Right lobe of liver (tissue), 6 donors: ENCODE measurements at regions not wholly inside any gene's neighbourhood (a gene's known extent, or its start where the extent isn't known, plus 50 kb on each side); places are given as distances from the start of the nearest gene placed in this dataset.

Experiments
- ATAC-seq, 4 donors: fragments of 200-7000 bp; cut with Tn5 transposase; one replicate each; pipeline ENCODE4 v1.9.1; 2020; ENCODE audit warnings: mild to moderate bottlenecking in 4 of 4, moderate library complexity in 4 of 4
- DNase-seq, 3 donors: peaks; one replicate each; pipeline ENCODE4 v3.0.0-alpha.2; 2020
- H3K27ac ChIP-seq, 3 donors: fragments of 200-600 bp; one replicate each; pipeline ENCODE4 v1.8.0; 2022
- H3K27me3 ChIP-seq, 2 donors: fragments of 200-600 bp; one replicate each; pipeline ENCODE4 v1.8.0; 2022
- H3K36me3 ChIP-seq, 4 donors: fragments of 200-600 bp; sonication (generic) in 1 of 4; one replicate each; pipeline versions ENCODE4 v1.5.1 to v1.8.0; 2017 to 2022; ENCODE audit warnings: control low read depth in 1 of 4
- H3K4me1 ChIP-seq, 4 donors: fragments of 200-600 bp; sonication (generic) in 1 of 4; one replicate each; pipeline versions ENCODE4 v1.5.1 to v1.8.0; 2017 to 2022; ENCODE audit warnings: control low read depth in 1 of 4
- H3K4me3 ChIP-seq, 3 donors: fragments of 200-600 bp; one replicate each; pipeline ENCODE4 v1.8.0; 2022
- H3K9me3 ChIP-seq, 4 donors: fragments of 200-600 bp; sonication (generic) in 1 of 4; one replicate each; pipeline versions ENCODE4 v1.5.1 to v1.8.0; 2017 to 2022; ENCODE audit warnings: control low read depth in 1 of 4
- POLR2A ChIP-seq: fragments of 450-650 bp; IDR thresholded peaks from one replicate; pipeline ENCODE4 v1.6.1; 2017; ENCODE audit warnings: antibody characterized with exemption, mild to moderate bottlenecking
- WGBS: methylation state at CpG from one replicate; pipeline ENCODE4 v1.1.6; 2018; ENCODE audit warnings: low coverage, low lambda C conversion rate; ENCODE audit not compliant: insufficient coverage; ENCODE audit errors: missing lambda C conversion rate; 5-methylcytosine and 5-hydroxymethylcytosine counted together
- intact Hi-C, 2 donors: fragments of 100-400 bp; cut with DNase I; formaldehyde crosslinking; loops; one replicate each; pipeline versions ENCODE4 v1.11.2 to v1.14.1; 2022
- TF ChIP-seq, protein P1 (sequence below), 4 donors: fragments of 200-600 bp in 3 of 4; fragments of 450-650 bp in 1 of 4; IDR thresholded peaks; one replicate each; pipeline versions ENCODE4 v1.5.1 to v1.8.0; 2016 to 2022; ENCODE audit warnings: antibody characterized with exemption in 4 of 4, mild to moderate bottlenecking in 2 of 4
- donor health status: DM: no; HTN: yes; CAD: no.
- donor health status: DM: no; HTN: no; CAD: no.
- donor health status: DM: no; HTN: no; CAD: no.
- donor health status: DM: no; HTN: yes; CAD: no.
- donor health status: DM: no; HTN: yes; CAD: no.

DNA sequence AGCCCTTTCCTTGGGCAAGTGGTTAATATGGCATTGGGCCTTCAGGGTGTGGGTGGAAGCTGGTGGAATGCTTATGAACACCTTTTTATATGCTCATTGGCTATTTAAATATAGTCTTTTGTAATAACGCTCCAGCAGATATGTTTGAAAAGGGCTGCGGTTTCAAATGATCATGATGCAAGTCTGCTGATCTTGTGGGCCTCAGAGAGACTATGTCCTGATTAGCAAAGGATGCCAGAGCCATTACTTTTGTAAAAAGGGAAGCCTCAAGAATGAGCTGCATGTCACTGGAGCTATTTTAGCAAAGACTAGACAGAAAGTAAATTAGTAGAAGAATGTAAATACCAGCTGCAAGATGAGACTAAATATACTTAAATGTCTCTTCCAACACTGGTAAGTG, 200.5 kb downstream of the GXYLT1 start:
- intact Hi-C loops = no loop called here
- TF ChIP-seq, protein P1, sequence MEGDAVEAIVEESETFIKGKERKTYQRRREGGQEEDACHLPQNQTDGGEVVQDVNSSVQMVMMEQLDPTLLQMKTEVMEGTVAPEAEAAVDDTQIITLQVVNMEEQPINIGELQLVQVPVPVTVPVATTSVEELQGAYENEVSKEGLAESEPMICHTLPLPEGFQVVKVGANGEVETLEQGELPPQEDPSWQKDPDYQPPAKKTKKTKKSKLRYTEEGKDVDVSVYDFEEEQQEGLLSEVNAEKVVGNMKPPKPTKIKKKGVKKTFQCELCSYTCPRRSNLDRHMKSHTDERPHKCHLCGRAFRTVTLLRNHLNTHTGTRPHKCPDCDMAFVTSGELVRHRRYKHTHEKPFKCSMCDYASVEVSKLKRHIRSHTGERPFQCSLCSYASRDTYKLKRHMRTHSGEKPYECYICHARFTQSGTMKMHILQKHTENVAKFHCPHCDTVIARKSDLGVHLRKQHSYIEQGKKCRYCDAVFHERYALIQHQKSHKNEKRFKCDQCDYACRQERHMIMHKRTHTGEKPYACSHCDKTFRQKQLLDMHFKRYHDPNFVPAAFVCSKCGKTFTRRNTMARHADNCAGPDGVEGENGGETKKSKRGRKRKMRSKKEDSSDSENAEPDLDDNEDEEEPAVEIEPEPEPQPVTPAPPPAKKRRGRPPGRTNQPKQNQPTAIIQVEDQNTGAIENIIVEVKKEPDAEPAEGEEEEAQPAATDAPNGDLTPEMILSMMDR (IDR thresholded peaks at IDR 0.05) = no peak
- TF ChIP-seq POLR2A = no peak
- Histone ChIP-seq H3K27ac (no peak overlapping the region), H3K4me1 (no peaks in the 10 kb centered on the region), H3K9me3 (no peaks in the 10 kb centered on the region), H3K4me3 (no peak overlapping the region), H3K27me3 (no peaks in the 10 kb centered on the region), H3K36me3 (no peaks in the 10 kb centered on the region)
- WGBS = 50% methylated on average over 2 of the region's 2 CpGs
- DNase-seq (no peak), ATAC-seq (no peak)

DNA sequence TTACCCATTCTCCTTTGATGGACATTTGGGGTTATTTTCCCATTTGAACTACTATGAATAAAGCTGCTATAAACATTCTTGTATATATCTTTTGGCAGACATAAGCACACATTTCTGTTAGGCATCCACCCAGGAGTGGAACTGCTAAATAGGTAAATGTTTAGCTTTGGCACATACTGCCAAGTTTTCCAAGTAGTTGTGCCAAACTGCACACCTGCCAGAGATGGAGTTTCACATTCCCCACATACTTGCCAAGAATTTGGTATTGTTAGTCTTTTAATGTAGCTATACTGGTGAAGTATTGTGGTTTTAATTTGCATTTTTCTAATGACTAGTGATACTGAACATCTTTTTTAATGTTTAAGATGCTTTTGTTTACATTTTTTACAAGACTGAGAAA, 201.0 kb downstream of the GXYLT1 start:
- DNase-seq (peak in 1 of 3 donors; percentile 52), ATAC-seq (peak in 3 of 4 donors; percentile 42 to 61 (median 58))
- Histone ChIP-seq H3K27me3 (no peaks in the 10 kb centered on the region), H3K27ac (no peak overlapping the region), H3K36me3 (no peaks in the 10 kb centered on the region), H3K9me3 (no peaks in the 10 kb centered on the region), H3K4me1 (no peaks in the 10 kb centered on the region), H3K4me3 (no peak overlapping the region)
- intact Hi-C loops = no loop called here
- TF ChIP-seq, protein P1 (IDR thresholded peaks at IDR 0.05) = no peak
- no peak for TF ChIP-seq POLR2A

DNA sequence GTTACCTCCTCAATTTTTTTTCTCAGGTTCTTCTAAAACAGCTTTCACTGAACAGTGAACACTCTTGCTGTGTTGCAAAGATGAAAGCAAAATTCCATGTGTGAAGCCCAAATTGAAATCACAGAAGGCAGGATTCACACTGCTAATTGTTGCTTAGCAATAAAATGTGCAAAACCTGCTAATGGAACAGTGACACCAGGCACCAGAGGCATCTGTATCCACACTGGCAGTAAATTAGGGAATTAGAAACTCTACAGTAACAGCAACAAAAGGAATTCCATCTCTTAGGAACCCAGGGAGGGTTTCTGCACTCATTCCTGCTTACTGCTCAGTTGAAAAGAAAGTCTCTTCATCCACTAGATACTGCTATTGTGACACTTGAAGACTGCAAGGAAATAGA, 202.3 kb downstream of the GXYLT1 start:
- Histone ChIP-seq H3K4me3 (no peak overlapping the region), H3K27me3 (no peaks in the 10 kb centered on the region), H3K27ac (no peak overlapping the region), H3K4me1 (no peaks in the 10 kb centered on the region), H3K9me3 (no peaks in the 10 kb centered on the region), H3K36me3 (no peaks in the 10 kb centered on the region)
- ATAC-seq = no peak
- intact Hi-C loops = no loop called here
- DNase-seq = no peak
- TF ChIP-seq, protein P1 (IDR thresholded peaks at IDR 0.05) = no peak
- no peak for TF ChIP-seq POLR2A

- Histone ChIP-seq H3K27me3 (no peaks in the 10 kb centered on the region), H3K36me3 (no peaks in the 10 kb centered on the region), H3K27ac (no peak overlapping the region), H3K4me3 (no peak overlapping the region), H3K4me1 (no peaks in the 10 kb centered on the region), H3K9me3 (no peaks in the 10 kb centered on the region)
- TF ChIP-seq, protein P1 (IDR thresholded peaks at IDR 0.05) = no peak
- TF ChIP-seq POLR2A = no peak
- ATAC-seq = no peak
- no peak for DNase-seq
- intact Hi-C loops = no loop called here
- WGBS = 77% methylated on average over 2 of the region's 2 CpGs
These were observed 203.6 kb downstream of the GXYLT1 start for GRCh38 chr12:41941079-41941478.

- no peak overlapping the region for H3K27ac ChIP-seq
- no peak overlapping the region for H3K4me3 ChIP-seq
- DNase-seq (no peak), ATAC-seq (no peak)
- TF ChIP-seq, protein P1 (IDR thresholded peaks at IDR 0.05) = no peak
- no peak for TF ChIP-seq POLR2A
- intact Hi-C loops = no loop called here
- no peaks in the 10 kb centered on the region for H3K36me3 ChIP-seq
- 88% methylated on average over 1 of the region's 1 CpG for WGBS
- H3K27me3 ChIP-seq = no peaks in the 10 kb centered on the region
- H3K4me1 ChIP-seq = no peaks in the 10 kb centered on the region
- H3K9me3 ChIP-seq = no peaks in the 10 kb centered on the region
These were observed 204.1 kb downstream of the GXYLT1 start for GRCh38 chr12:41940571-41940970.
